ENCODE measurements at regions not wholly inside any gene's neighbourhood (a gene's known extent, or its start where the extent isn't known, plus 50 kb on each side); places are given as distances from the start of the nearest gene placed in this dataset.

GRCh38 chr9:96047116-96047639, 171.7 kb downstream of the ERCC6L2 start:
- Histone ChIP-seq H3K9me3 (ENCODE audit: control insufficient read depth in 2 of 2, insufficient read depth in 1 of 2, low read depth in 1 of 2, low read length in 1 of 2) (no peaks in the 10 kb centered on the region), H3K4me3 (ENCODE audit: low read depth in 1 of 3, low read length in 3 of 3) (no peak overlapping the region), H3K27me3 (ENCODE audit: control insufficient read depth in 3 of 3, insufficient read depth in 3 of 3, low read length in 3 of 3) (no peaks in the 10 kb centered on the region), H3K4me1 (ENCODE audit: control insufficient read depth in 3 of 3, insufficient read depth in 2 of 3, low read depth in 1 of 3, low read length in 2 of 3) (peaks cover 0 to 16% (median 0%) of the 10 kb centered on the region in 3 donors), H3K27ac (ENCODE audit: low read depth in 1 of 3, low read length in 2 of 3) (no peak overlapping the region), H3K36me3 (ENCODE audit: control insufficient read depth in 3 of 3, insufficient read depth in 2 of 3, low read depth in 1 of 3, low read length in 3 of 3) (no peaks in the 10 kb centered on the region)
- FAIRE-seq (no peak), DNase-seq (no peak)
- 91 to 94% (median 91%) methylated on average over 16 of the region's 16 CpGs for WGBS, 3 donors

- Histone ChIP-seq H3K27ac (ENCODE audit: low read depth in 1 of 3, low read length in 2 of 3) (no peak overlapping the region), H3K4me3 (ENCODE audit: low read depth in 1 of 3, low read length in 3 of 3) (no peak overlapping the region), H3K27me3 (ENCODE audit: control insufficient read depth in 3 of 3, insufficient read depth in 3 of 3, low read length in 3 of 3) (no peaks in the 10 kb centered on the region), H3K4me1 (ENCODE audit: control insufficient read depth in 3 of 3, insufficient read depth in 2 of 3, low read depth in 1 of 3, low read length in 2 of 3) (peaks cover 0 to 21% (median 0%) of the 10 kb centered on the region in 3 donors), H3K36me3 (ENCODE audit: control insufficient read depth in 3 of 3, insufficient read depth in 2 of 3, low read depth in 1 of 3, low read length in 3 of 3) (no peaks in the 10 kb centered on the region), H3K9me3 (ENCODE audit: control insufficient read depth in 2 of 2, insufficient read depth in 1 of 2, low read depth in 1 of 2, low read length in 1 of 2) (no peaks in the 10 kb centered on the region)
- no peak for DNase-seq
- FAIRE-seq: no peak
- 91 to 95% (median 92%) methylated on average over 5 of the region's 5 CpGs for WGBS, 3 donors
These were observed 170.3 kb downstream of the ERCC6L2 start for GRCh38 chr9:96045811-96046210.

DNA sequence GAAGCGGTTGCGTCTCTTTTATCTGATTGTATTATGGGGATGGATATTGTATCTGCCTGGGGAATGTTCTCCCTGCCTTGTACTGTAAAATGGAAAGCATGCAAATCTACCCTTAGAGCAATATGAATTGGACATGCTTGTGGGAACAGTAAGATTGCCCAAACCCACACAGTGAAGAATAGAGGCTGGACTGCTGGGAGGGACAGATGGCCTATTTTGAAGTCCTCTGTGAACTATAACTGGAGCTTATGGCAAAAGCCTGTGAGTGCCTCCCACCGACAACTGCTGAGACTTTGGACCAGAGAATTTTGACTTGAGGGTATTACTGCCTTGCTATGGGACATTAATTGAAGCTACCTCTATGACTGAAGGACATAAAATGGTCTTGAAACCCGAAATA, 168.9 kb downstream of the ERCC6L2 start:
- Histone ChIP-seq H3K9me3 (ENCODE audit: control insufficient read depth in 2 of 2, insufficient read depth in 1 of 2, low read depth in 1 of 2, low read length in 1 of 2) (peaks cover 0 to under 1% of the 10 kb centered on the region in 2 donors), H3K27me3 (ENCODE audit: control insufficient read depth in 3 of 3, insufficient read depth in 3 of 3, low read length in 3 of 3) (no peaks in the 10 kb centered on the region), H3K27ac (ENCODE audit: low read depth in 1 of 3, low read length in 2 of 3) (no peak overlapping the region), H3K4me3 (ENCODE audit: low read depth in 1 of 3, low read length in 3 of 3) (no peak overlapping the region), H3K4me1 (ENCODE audit: control insufficient read depth in 3 of 3, insufficient read depth in 2 of 3, low read depth in 1 of 3, low read length in 2 of 3) (peaks cover 0 to 28% (median 0%) of the 10 kb centered on the region in 3 donors), H3K36me3 (ENCODE audit: control insufficient read depth in 3 of 3, insufficient read depth in 2 of 3, low read depth in 1 of 3, low read length in 3 of 3) (no peaks in the 10 kb centered on the region)
- no peak for DNase-seq
- no peak for FAIRE-seq
- 95 to 97% (median 97%) methylated on average over 4 of the region's 4 CpGs for WGBS, 3 donors

- FAIRE-seq: no peak
- peak in 1 of 2 donors; percentile 28 for DNase-seq
- H3K27ac ChIP-seq (ENCODE audit: low read depth in 1 of 3, low read length in 2 of 3): peak overlapping the region in 2 of 3 donors; percentile 56 to 57
These were observed 165.3 kb downstream of the ERCC6L2 start for GRCh38 chr9:96040591-96041461.

GRCh38 chr9:96038914-96039313, 163.4 kb downstream of the ERCC6L2 start:
- no peak for DNase-seq
- H3K4me3 ChIP-seq (ENCODE audit: low read depth in 1 of 3, low read length in 3 of 3): no peak overlapping the region
- peaks cover 3 to 27% of the 10 kb centered on the region in 2 donors for H3K9me3 ChIP-seq (ENCODE audit: control insufficient read depth in 2 of 2, insufficient read depth in 1 of 2, low read depth in 1 of 2, low read length in 1 of 2)
- FAIRE-seq: no peak
- no peak overlapping the region for H3K27ac ChIP-seq (ENCODE audit: low read depth in 1 of 3, low read length in 2 of 3)
- 86 to 95% (median 90%) methylated on average over 6 of the region's 6 CpGs for WGBS, 3 donors
- H3K4me1 ChIP-seq (ENCODE audit: control insufficient read depth in 3 of 3, insufficient read depth in 2 of 3, low read depth in 1 of 3, low read length in 2 of 3): peaks cover 0 to 12% (median 0%) of the 10 kb centered on the region in 3 donors
- no peaks in the 10 kb centered on the region for H3K27me3 ChIP-seq (ENCODE audit: control insufficient read depth in 3 of 3, insufficient read depth in 3 of 3, low read length in 3 of 3)
- no peaks in the 10 kb centered on the region for H3K36me3 ChIP-seq (ENCODE audit: control insufficient read depth in 3 of 3, insufficient read depth in 2 of 3, low read depth in 1 of 3, low read length in 3 of 3)

More at GRCh38 chr9:96040591-96041461, 165.3 kb downstream of the ERCC6L2 start:
- 37 to 55% (median 51%) methylated on average over 21 of the region's 21 CpGs for WGBS, 3 donors
- peaks cover 0 to 12% (median 0%) of the 10 kb centered on the region in 3 donors for H3K4me1 ChIP-seq (ENCODE audit: control insufficient read depth in 3 of 3, insufficient read depth in 2 of 3, low read depth in 1 of 3, low read length in 2 of 3)
- H3K9me3 ChIP-seq (ENCODE audit: control insufficient read depth in 2 of 2, insufficient read depth in 1 of 2, low read depth in 1 of 2, low read length in 1 of 2): peaks cover 3 to 20% of the 10 kb centered on the region in 2 donors
- no peaks in the 10 kb centered on the region for H3K36me3 ChIP-seq (ENCODE audit: control insufficient read depth in 3 of 3, insufficient read depth in 2 of 3, low read depth in 1 of 3, low read length in 3 of 3)
- H3K27me3 ChIP-seq (ENCODE audit: control insufficient read depth in 3 of 3, insufficient read depth in 3 of 3, low read length in 3 of 3): no peaks in the 10 kb centered on the region
- no peak overlapping the region for H3K4me3 ChIP-seq (ENCODE audit: low read depth in 1 of 3, low read length in 3 of 3)

- Histone ChIP-seq H3K9me3 (ENCODE audit: control insufficient read depth in 2 of 2, insufficient read depth in 1 of 2, low read depth in 1 of 2, low read length in 1 of 2) (peaks cover 3 to 27% of the 10 kb centered on the region in 2 donors), H3K27ac (ENCODE audit: low read depth in 1 of 3, low read length in 2 of 3) (no peak overlapping the region), H3K4me3 (ENCODE audit: low read depth in 1 of 3, low read length in 3 of 3) (no peak overlapping the region), H3K27me3 (ENCODE audit: control insufficient read depth in 3 of 3, insufficient read depth in 3 of 3, low read length in 3 of 3) (no peaks in the 10 kb centered on the region), H3K4me1 (ENCODE audit: control insufficient read depth in 3 of 3, insufficient read depth in 2 of 3, low read depth in 1 of 3, low read length in 2 of 3) (peaks cover 0 to 12% (median 0%) of the 10 kb centered on the region in 3 donors), H3K36me3 (ENCODE audit: control insufficient read depth in 3 of 3, insufficient read depth in 2 of 3, low read depth in 1 of 3, low read length in 3 of 3) (no peaks in the 10 kb centered on the region)
- FAIRE-seq (no peak), DNase-seq (no peak)
- 87 to 96% (median 93%) methylated on average over 7 of the region's 7 CpGs for WGBS, 3 donors
These were observed 162.8 kb downstream of the ERCC6L2 start for GRCh38 chr9:96038271-96038670.

DNA sequence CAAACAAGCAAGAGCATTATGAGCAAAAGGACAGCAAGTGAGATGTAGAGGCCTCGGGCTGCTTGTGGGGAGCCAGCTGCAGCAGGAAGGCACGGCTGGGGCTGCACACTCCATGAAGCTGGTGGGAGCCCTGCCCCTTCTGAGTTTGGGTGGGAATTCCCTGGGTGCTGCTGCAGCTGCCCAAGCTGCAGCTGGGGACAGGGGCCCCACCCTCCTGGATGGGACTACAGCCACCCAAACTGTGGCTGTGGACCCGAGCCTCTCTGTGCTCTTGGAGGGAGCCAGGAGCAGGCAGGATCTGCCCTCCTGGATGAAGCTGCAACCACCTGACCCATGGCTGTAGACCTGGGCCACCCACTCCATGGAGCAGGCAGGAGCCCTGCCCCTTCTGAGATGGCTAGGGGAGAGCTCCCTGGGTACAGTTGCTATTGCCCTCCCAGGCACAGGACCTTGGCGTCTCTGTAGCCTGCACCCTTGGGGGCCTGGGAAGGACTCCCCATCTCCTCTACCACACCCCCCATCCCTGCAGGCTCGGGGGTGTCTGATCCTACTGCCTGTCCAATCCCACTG, 159.1 kb downstream of the ERCC6L2 start:
- H3K27me3 ChIP-seq (ENCODE audit: control insufficient read depth in 3 of 3, insufficient read depth in 3 of 3, low read length in 3 of 3): peaks cover 0 to 2% (median 0%) of the 10 kb centered on the region in 3 donors
- no peak for DNase-seq
- no peak overlapping the region for H3K4me3 ChIP-seq (ENCODE audit: low read depth in 1 of 3, low read length in 3 of 3)
- FAIRE-seq: no peak
- H3K36me3 ChIP-seq (ENCODE audit: control insufficient read depth in 3 of 3, insufficient read depth in 2 of 3, low read depth in 1 of 3, low read length in 3 of 3): no peaks in the 10 kb centered on the region
- 73 to 91% (median 89%) methylated on average over 5 of the region's 5 CpGs for WGBS, 3 donors
- no peak overlapping the region for H3K27ac ChIP-seq (ENCODE audit: low read depth in 1 of 3, low read length in 2 of 3)
- H3K9me3 ChIP-seq (ENCODE audit: control insufficient read depth in 2 of 2, insufficient read depth in 1 of 2, low read depth in 1 of 2, low read length in 1 of 2): peaks cover 3 to 30% of the 10 kb centered on the region in 2 donors
- peaks cover 0 to 5% (median 0%) of the 10 kb centered on the region in 3 donors for H3K4me1 ChIP-seq (ENCODE audit: control insufficient read depth in 3 of 3, insufficient read depth in 2 of 3, low read depth in 1 of 3, low read length in 2 of 3)

- Histone ChIP-seq H3K36me3 (ENCODE audit: control insufficient read depth in 3 of 3, insufficient read depth in 2 of 3, low read depth in 1 of 3, low read length in 3 of 3) (no peaks in the 10 kb centered on the region), H3K9me3 (ENCODE audit: control insufficient read depth in 2 of 2, insufficient read depth in 1 of 2, low read depth in 1 of 2, low read length in 1 of 2) (peaks cover 3 to 24% of the 10 kb centered on the region in 2 donors), H3K27me3 (ENCODE audit: control insufficient read depth in 3 of 3, insufficient read depth in 3 of 3, low read length in 3 of 3) (peaks cover 0 to 2% (median 0%) of the 10 kb centered on the region in 3 donors), H3K4me3 (ENCODE audit: low read depth in 1 of 3, low read length in 3 of 3) (no peak overlapping the region), H3K4me1 (ENCODE audit: control insufficient read depth in 3 of 3, insufficient read depth in 2 of 3, low read depth in 1 of 3, low read length in 2 of 3) (peaks cover 0 to 5% (median 0%) of the 10 kb centered on the region in 3 donors), H3K27ac (ENCODE audit: low read depth in 1 of 3, low read length in 2 of 3) (no peak overlapping the region)
- no peak for DNase-seq
- 90 to 93% (median 91%) methylated on average over 10 of the region's 10 CpGs for WGBS, 3 donors
- no peak for FAIRE-seq
These were observed 158.4 kb downstream of the ERCC6L2 start for GRCh38 chr9:96033896-96034295.

Data from small intestine (tissue), 7 donors.